HEK293 (cell line): ENCODE measurements at regions not wholly inside any gene's neighbourhood (a gene's known extent, or its start where the extent isn't known, plus 50 kb on each side); places are given as distances from the start of the nearest gene placed in this dataset.

ENCODE experiments used
- CTCF ChIP-seq: fragments of 450-650 bp; formaldehyde crosslinking; IDR thresholded peaks from 2 replicates; pipeline ENCODE4 v1.5.1; 2016; ENCODE audit warnings: missing biosample characterization, missing genetic modification characterization
- KLF10 ChIP-seq: fragments of 450-650 bp; IDR thresholded peaks from 2 replicates; pipeline ENCODE4 v1.5.1; 2018; ENCODE audit warnings: missing biosample characterization, mild to moderate bottlenecking, missing genetic modification characterization
- PBX3 ChIP-seq: sonication (generic); formaldehyde crosslinking; IDR thresholded peaks from 2 replicates; pipeline ENCODE4 v1.8.1; 2022; ENCODE audit warnings: mild to moderate bottlenecking, moderate library complexity, missing genetic modification reagents
- ZBTB8A ChIP-seq: fragments of 450-650 bp; formaldehyde crosslinking; IDR thresholded peaks from 2 replicates; pipeline ENCODE4 v1.5.1; 2016; ENCODE audit warnings: missing biosample characterization, missing genetic modification characterization
- ZFP69B ChIP-seq: fragments of 450-650 bp; formaldehyde crosslinking; IDR thresholded peaks from 2 replicates; pipeline ENCODE4 v1.5.1; 2016; ENCODE audit warnings: missing biosample characterization, missing genetic modification characterization
- ZNF140 ChIP-seq: fragments of 450-650 bp; formaldehyde crosslinking; IDR thresholded peaks from 2 replicates; pipeline ENCODE4 v1.5.1; 2016; ENCODE audit warnings: missing biosample characterization, missing genetic modification characterization
- ZNF514 ChIP-seq: fragments of 450-650 bp; formaldehyde crosslinking; IDR thresholded peaks from 2 replicates; pipeline ENCODE4 v1.5.1; 2016; ENCODE audit warnings: missing biosample characterization, missing genetic modification characterization
- ZNF561 ChIP-seq: fragments of 450-650 bp; IDR thresholded peaks from 2 replicates; pipeline ENCODE4 v1.5.1; 2018; ENCODE audit warnings: missing biosample characterization, missing genetic modification characterization, borderline replicate concordance
- ZNF596 ChIP-seq: fragments of 450-650 bp; IDR thresholded peaks from 2 replicates; pipeline ENCODE4 v1.5.0; 2018; ENCODE audit warnings: missing biosample characterization, mild to moderate bottlenecking, missing genetic modification characterization, moderate library complexity
- ZNF777 ChIP-seq: fragments of 450-650 bp; formaldehyde crosslinking; IDR thresholded peaks from 2 replicates; pipeline ENCODE4 v1.5.1; 2017; ENCODE audit warnings: missing biosample characterization, missing genetic modification characterization, borderline replicate concordance
- ZSCAN5A ChIP-seq: fragments of 450-650 bp; formaldehyde crosslinking; IDR thresholded peaks from 2 replicates; pipeline ENCODE4 v1.5.1; 2016; ENCODE audit warnings: missing biosample characterization, missing genetic modification characterization

- TF ChIP-seq ZNF596, result no peak
- TF ChIP-seq ZNF514 (tag by site-specific recombination), result no peak
- no peak for TF ChIP-seq CTCF (tag by site-specific recombination)
- TF ChIP-seq PBX3, result no peak
- TF ChIP-seq ZNF561 (tag by site-specific recombination), result no peak
- no peak for TF ChIP-seq KLF10
- TF ChIP-seq ZBTB8A (tag by site-specific recombination), result no peak
- no peak for TF ChIP-seq ZNF140
- no peak for TF ChIP-seq ZNF777 (tag by site-specific recombination)
- TF ChIP-seq ZSCAN5A (tag by site-specific recombination), result no peak
- TF ChIP-seq ZFP69B, result no peak
Observed at GRCh38 chr3:16064642-16065414, 109.7 kb upstream of the GALNT15 start.
